ENCODE measurements at regions not wholly inside any gene's neighbourhood (a gene's known extent, or its start where the extent isn't known, plus 50 kb on each side); places are given as distances from the start of the nearest gene placed in this dataset.

- TF ChIP-seq, protein P1, sequence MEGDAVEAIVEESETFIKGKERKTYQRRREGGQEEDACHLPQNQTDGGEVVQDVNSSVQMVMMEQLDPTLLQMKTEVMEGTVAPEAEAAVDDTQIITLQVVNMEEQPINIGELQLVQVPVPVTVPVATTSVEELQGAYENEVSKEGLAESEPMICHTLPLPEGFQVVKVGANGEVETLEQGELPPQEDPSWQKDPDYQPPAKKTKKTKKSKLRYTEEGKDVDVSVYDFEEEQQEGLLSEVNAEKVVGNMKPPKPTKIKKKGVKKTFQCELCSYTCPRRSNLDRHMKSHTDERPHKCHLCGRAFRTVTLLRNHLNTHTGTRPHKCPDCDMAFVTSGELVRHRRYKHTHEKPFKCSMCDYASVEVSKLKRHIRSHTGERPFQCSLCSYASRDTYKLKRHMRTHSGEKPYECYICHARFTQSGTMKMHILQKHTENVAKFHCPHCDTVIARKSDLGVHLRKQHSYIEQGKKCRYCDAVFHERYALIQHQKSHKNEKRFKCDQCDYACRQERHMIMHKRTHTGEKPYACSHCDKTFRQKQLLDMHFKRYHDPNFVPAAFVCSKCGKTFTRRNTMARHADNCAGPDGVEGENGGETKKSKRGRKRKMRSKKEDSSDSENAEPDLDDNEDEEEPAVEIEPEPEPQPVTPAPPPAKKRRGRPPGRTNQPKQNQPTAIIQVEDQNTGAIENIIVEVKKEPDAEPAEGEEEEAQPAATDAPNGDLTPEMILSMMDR (IDR thresholded peaks at IDR 0.05; ENCODE audit: insufficient read depth, low read depth, low read length) = no peak
- H3K4me3 ChIP-seq (ENCODE audit: low read depth, low read length) = no peak overlapping the region
- peak; percentile 80 for DNase-seq (ENCODE audit: low read depth)
Observed at GRCh38 chr6:147782302-147782701, 273.8 kb downstream of the SAMD5 start.

- no peak for DNase-seq (ENCODE audit: low read depth)
- H3K4me3 ChIP-seq (ENCODE audit: low read depth, low read length) = no peak overlapping the region
- TF ChIP-seq, protein P1 (IDR thresholded peaks at IDR 0.05; ENCODE audit: insufficient read depth, low read depth, low read length) = no peak
Observed at GRCh38 chr6:147784371-147784770, 275.9 kb downstream of the SAMD5 start.

- H3K4me3 ChIP-seq (ENCODE audit: low read depth, low read length) = no peak overlapping the region
- TF ChIP-seq, protein P1 (IDR thresholded peaks at IDR 0.05; ENCODE audit: insufficient read depth, low read depth, low read length) = no peak
Observed at GRCh38 chr6:147787417-147787816, 278.9 kb downstream of the SAMD5 start.

DNA sequence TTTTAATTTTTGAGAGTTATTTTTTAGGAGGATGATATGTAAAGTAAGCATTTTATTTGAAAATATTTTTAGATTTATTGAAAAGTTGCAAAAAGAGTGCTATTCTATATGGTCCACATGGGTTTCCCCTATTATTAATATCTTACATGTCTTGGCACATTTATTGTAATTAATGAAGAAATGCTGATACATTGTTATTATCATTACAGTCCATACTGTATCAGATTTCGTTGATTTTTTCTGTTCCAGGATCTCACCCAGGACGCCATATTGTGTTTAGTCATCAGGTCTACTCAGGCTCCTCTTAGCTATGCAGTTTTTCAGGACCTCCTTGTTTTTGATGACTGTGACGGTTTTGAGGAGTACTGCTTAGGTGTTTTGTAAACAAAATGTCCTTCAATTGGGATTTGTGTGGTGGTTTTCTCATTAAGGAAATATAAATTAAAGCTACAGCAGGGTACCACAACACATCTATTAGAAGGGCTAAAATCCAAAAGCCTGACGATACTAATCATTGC lies 281.0 kb downstream of the SAMD5 start:
- no peak for DNase-seq (ENCODE audit: low read depth)

More at GRCh38 chr6:147787417-147787816, 278.9 kb downstream of the SAMD5 start:
- no peak for DNase-seq (ENCODE audit: low read depth)

GRCh38 chr6:147793871-147794643 lies 285.6 kb downstream of the SAMD5 start:
- TF ChIP-seq, protein P1 (IDR thresholded peaks at IDR 0.05; ENCODE audit: insufficient read depth, low read depth, low read length) = no peak
- no peak overlapping the region for H3K4me3 ChIP-seq (ENCODE audit: low read depth, low read length)
- DNase-seq (ENCODE audit: low read depth) = no peak

More for the DNA sequence above, 281.0 kb downstream of the SAMD5 start:
- TF ChIP-seq, protein P1 (IDR thresholded peaks at IDR 0.05; ENCODE audit: insufficient read depth, low read depth, low read length) = no peak
- H3K4me3 ChIP-seq (ENCODE audit: low read depth, low read length) = no peak overlapping the region

DNA sequence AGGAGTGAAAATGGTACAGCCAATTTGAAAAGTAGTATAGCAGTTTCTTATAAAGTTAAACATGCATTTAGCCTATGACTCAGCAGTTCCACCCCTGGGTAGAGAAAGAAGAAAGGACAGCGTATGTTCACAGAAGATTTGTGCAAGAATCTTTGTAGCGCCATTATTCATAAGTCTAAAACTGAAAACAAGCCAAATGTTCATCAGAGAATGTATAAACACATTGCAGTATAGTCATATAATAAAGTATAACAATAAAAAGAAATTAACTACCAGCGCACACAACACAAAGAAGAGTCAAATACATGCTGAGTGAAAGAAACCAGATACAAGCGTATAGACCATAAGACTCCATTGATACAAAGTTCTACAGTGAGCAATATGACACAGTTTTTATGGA lies 294.0 kb downstream of the SAMD5 start:
- no peak overlapping the region for H3K4me3 ChIP-seq (ENCODE audit: low read depth, low read length)
- peak; percentile 7 for DNase-seq (ENCODE audit: low read depth)
- TF ChIP-seq, protein P1 (IDR thresholded peaks at IDR 0.05; ENCODE audit: insufficient read depth, low read depth, low read length) = no peak
